ENCODE measurements at regions not wholly inside any gene's neighbourhood (a gene's known extent, or its start where the extent isn't known, plus 50 kb on each side); places are given as distances from the start of the nearest gene placed in this dataset.
"Not testable (repeated sequence)": the region's sequence is repeated elsewhere in the genome, so short reads cannot be mapped to it uniquely, and the experiment has no call there.

DNA sequence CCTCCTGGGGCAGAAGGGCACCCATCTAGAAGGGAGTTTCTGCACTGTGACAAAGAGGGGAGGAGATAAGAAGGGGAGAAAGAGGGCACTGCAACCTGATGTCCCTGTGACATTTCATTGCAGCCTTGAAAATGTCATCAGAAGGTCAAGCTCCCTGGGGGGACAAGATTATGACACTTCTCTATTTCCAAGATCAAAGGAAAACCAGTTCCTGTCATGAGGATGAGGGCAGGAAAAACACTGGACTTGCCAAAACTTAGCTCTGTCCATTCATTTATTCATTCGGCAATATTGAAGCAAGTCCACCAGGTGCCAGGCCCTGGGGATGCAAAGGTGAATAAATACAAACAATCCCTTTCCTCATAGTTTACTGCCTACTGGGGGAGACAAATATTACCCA lies 138.4 kb upstream of the CDKN3 start:
- no peak for DNase-seq

DNA sequence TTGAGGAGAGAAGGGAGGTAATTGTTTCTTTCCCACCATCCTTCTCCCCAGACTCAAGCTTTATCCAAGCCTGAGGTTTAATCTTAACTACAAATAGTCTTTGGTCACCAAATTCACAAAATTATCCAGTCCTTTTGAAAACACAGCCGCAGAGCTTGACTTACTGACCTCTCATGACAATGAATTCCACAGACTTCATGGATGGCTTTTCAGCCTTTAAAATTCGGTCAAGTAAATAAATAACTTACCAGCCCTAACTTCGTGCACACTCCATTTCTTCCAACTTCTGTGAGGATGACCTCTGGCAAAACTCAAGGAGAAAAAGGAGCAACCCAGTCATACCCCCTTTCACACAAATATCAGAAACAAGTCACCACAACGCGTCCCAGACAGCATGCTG lies 137.0 kb upstream of the CDKN3 start:
- DNase-seq, result no peak

DNA sequence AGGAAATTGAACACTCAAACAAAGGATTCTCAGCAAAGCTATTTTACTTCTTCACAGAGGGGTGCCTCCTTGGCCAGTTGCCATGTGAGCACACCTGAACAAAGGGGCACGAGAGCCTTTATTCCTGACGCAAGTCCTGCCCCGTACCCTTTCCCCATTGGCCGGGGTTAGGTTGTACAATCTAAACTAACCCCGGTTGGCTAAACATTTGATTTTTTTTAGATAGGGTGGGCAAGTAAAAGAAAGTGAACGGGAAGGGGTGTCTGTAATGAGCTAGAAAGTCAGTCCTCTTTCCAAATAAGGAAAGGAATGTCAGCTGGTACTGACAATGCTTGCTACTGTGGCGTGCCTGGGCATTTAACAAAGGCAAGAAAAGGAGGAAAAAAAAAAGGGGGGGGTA lies 135.5 kb upstream of the CDKN3 start:
- no peak for DNase-seq

DNA sequence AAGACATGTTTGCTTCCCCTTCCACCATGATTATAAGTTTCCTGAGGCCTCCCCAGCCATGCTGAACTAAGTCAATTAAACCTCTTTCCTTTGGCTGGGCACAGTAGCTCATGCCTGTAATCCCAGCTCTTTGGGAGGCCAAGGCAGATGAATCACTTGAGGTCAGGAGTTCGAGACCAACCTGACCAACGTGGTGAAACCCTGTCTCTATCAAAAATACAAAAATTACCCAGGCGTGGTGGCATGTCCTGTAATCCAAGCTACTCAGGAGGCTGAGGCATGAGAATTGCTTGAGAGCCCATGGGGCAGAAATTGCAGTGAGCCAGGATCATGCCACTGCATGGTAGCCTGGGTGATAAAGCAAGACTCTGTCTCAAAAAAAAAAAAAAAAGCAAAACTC lies 130.2 kb upstream of the CDKN3 start:
- not testable (repeated sequence) for DNase-seq

DNA sequence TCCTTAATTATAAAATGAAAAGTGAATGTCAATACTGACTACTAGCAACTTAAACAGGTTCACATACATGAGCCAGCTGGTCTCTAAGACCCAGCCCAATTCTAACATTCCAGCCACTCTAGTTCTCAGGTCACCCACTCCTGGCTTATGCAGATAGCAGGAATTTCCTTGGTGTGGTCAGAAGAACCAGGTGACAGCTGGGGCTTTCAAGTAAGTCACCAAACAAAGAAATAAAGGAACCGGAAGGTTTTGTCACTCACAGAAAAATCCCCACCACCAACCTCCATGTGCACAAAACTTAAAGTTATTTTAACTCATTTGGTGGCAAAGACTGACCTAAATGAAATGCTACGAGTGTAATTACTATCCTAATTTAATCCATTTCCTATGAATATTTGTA lies 129.6 kb upstream of the CDKN3 start:
- DNase-seq, result no peak

DNA sequence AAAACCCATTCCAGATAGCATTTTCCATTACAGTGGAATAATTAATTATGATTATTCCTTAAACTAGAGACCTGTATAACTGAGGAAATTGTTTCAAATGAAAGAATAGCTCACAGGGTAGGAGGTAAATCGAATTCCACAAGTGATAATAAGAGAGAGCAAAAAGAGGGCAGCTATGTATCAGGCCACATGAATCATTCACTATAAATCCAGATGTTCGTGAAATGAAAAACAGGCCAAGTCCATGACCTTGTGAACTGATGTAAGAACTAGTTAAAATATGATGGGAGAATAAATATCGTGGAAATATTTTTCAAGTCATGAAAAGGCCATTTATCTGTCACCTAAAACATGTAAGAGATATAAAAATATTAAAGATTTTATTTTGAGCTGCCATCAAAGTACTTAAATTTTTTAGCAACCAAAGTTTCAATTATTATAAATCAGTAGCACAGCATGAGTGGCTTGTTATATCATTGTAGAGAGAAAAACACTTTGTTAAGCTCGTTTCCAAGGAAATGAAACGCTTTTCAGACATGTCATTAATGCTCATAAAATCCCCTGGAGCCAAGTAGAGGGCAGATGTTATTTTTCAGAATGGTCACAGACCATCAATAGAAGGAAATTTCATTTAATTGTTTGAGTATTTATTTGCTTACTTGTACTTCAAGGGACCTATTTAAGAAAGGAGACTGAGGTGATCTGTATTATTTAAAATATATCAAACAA lies 120.6 kb upstream of the CDKN3 start:
- DNase-seq, result no peak

DNA sequence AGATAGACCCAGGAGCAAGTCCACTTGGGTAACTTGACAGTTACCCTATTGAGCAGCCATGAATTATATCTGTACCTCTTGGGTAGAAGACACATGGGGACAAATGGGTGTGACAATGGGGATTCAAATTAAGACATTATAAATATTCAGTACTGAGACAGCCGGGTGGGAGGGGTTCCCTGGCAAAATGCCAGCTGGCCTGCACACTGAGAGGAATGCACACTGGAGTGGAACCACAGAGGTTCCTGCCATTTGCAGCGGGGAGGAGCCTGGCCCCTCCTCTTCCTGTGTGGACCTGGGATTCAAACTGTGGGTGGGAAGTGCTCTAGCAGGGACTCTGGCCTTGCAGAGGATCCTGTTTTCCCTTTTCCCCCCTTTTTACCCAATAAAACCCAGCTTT lies 118.7 kb upstream of the CDKN3 start:
- no peak for DNase-seq

DNA sequence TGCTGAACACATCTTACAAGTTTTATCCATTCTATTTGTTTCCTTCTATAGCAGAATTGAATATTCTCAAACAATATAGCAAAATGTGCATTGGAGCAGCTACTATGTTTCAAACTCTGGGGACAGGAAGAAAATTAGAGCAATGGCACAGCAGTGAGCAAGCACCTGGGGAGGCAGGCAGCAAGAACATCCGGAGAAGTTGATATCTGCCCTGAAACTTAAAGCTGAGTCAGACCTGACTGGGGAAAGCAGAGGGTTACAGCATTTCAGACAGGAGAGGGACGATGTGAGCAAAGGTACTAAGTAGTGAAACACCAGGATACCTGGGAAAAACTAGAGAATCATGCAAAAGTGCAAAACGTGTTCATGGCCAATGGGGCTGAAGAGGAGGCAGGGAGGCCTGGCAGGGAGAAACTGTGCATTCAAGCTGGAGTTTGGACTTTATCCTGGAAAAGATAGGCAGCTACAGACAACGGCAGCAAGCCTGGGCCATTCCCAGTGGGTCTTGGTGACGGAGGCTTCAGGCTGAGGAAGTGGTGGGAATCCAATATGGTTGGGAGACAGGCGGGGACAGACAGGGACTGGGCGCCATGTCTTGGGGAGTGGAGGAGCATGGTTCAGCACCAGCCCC lies 118.0 kb upstream of the CDKN3 start:
- no peak for DNase-seq

DNA sequence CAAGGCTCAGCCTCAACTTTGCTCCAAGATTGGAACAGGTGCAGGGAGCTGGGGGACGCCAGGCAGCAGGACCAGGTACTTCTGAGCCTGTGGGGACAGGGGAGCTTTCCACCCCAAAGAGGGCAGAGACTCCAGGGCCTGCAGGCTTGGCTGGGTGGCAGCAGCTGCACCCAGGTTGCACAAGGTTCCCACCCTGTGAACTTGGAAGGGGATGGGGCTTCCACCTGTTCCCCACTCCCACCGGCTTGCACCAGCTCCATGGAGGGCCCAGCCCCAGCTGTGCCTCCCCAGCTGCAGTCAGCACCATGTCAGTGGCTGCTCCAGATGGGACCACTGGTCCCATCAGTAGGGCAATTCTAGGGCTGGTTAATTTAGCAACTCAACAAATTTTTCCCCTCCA lies 114.0 kb upstream of the CDKN3 start:
- no peak for DNase-seq

DNA sequence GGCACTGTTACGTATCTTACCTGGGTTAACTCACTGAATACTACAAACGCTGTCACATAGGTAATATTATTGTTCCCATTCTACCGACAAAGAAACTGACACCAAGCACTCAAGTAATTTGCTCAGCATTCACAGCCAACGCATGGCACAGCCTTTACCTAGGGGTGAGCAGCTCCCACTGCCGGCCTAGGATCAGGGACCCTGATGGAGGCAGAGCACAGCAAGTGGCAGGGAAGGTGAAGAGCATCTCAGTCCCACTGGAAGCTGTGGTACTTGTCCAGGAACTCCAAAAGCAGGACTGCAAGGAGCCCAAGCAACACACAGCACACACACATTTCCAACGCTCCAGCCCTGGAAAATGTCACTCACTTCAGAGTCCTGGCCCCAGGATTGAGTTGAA lies 111.8 kb upstream of the CDKN3 start:
- DNase-seq, result no peak

DNA sequence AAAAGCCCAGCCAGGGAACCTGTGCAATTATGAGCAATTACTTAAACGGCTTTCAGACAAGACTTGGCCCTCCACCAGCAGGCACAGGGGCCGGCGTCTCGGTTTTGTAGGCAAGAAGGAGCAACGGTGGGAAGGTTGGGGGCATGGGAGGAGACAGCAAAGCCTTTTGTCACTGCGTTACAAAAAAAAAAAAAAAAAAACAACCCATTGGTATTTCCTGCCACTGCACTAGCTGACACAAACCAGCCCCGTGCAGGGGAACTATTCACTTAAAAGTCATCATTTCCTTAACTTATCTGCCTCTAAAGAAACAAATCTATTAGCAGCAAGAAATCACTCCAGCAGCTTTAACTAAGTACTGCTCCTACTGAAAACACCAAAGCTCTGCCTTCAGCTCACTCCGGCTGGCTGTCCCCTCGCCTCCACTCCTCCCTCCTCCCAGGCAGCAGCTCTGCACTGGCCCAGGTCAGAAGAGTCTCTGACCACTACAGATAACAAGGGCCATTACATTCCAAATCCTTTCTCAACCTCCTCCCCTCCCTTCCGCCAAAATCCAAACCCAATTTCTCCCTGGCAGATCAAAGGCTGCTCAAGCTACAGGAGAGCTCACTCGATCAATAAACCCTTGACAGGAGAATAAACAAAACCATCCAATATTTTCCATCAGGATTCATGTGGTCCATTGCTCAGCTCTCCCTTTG lies 105.2 kb upstream of the CDKN3 start:
- DNase-seq, result no peak

DNA sequence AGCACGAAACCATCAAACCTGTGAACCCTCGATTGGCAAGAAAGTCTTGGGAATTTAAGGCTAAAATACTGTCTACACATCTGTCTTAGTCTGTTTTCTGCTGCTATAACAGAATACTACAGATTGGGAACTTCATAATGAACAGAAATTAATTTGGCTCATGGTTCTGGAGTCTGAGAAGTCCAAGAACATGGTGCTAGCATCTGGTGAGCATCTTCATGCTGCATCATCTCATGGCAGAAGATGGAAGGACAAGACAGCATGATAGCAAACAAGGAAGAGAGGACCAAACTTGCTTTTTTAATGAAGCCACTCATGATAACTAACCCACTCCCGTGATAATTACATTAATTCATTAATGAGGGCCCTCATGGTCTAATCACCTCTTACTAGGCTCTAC lies 102.0 kb upstream of the CDKN3 start:
- DNase-seq, result no peak

DNA sequence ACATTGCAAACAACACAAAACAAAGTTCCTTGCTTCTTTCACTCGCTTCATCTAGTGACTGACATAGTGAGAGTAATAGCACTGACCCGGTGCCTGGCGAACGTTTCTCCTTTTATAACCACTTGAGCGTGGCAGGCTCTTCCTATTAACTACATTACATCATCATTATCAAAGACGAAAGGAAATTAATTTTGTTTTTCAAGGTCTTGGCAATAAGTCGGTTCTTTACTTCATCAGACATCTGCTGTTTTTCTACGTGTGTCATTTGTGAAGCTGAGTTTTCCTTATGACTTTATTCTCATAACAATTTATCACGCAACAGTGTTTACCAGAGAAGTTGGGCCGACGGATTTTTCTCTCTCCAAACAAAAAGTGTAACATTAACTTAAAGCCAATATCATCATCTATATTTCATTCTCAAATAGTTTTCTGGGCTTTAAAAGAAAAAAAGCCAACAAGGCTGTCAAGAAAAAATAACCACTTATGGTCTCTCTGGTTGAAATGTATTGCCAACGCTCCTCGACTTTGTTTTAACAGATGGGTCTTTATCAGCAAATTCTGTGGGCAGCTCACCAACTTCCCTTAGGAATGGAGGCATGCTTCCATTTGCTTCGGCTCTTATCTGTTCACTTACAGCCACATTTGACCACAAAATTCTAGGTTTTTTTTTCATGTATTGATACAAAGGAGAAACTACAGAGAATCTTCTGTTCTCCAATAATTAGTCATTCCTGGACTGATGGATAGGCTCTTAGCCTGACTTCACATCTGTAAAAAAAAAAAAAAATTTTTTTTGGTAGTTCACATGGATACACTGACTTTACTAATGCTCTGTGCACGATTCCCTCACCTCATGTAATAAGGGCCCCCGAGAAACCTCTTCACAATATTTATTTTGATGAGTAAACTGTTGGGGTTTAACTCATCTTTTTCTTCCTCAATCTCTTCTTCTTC lies 97.1 kb upstream of the CDKN3 start:
- no peak for DNase-seq

DNA sequence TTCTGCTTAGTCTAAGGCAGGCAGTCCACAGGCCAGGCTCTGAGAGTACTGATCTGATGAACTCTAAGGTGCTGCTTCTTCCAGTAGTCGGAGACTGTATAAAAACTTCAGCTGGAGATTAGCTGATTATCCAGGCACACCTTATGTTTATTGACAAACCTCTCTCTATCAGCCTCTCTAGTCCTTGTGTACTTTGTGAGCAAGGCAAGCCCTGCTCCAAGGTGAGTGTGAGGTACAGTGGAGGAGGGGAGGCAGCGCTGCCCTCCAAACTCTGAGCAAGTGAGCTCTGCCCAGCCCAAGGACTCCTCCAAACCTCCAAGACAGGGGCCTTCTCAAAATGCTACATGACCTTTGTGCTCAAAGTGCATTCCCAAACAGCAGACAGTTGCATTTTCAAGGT lies 95.9 kb upstream of the CDKN3 start:
- DNase-seq, result no peak

DNA sequence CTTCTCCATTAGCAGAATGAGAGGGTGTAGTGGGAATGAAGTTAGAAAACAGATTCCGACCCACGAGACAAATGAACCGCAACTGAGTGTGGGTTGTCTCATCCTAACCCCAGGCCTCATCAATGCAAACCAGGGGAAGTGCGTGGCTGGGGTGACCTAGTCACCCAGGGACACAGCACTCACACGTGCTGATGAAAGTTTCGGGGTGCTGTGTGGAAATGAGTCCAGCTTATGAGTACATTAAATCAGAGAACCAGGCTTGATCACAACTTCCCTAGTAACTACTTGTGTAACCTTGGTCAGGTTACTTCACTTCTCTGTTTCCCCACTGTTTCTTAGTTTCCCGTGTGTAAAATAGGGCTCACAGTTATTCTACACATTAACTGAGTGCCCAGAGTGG lies 95.4 kb upstream of the CDKN3 start:
- DNase-seq, result no peak

DNA sequence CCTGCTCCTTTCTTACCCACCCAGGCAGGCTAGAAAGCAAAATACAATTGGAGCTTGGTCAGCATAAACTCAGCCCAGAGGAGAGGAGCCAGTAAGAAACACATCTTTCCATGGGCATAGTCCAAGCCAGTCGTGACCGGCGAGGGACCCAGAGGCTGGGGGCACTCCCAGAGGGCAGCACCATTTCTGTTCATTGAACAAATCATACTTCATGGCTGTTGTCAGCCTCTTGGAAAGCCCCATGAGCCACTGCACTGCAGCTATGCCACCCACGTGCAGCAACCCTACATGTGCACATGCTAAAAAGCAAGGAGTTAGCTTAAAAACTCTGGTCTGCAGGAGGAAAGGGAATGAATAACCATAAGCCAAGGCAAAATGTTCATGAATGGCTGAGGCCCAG lies 90.0 kb upstream of the CDKN3 start:
- DNase-seq, result no peak

DNA sequence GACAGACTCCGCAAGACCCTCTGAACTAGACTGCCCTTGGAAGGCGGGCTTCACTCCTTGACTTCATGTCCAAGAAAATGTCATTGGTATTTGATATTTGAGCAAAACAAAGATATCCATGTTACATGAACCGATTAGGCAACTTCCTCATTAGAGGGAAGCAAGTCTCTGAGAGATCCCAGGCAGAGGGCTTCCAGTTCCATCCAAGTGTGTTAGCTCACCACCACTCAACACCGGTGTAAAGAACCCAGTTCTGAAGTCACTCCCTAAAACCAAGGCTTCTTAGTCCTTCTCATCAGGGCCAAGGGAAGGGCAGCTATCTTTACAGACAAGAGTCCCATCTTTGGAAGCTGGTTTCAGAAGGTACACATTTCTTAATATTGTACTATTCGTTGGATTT lies 87.2 kb upstream of the CDKN3 start:
- DNase-seq, result no peak

DNA sequence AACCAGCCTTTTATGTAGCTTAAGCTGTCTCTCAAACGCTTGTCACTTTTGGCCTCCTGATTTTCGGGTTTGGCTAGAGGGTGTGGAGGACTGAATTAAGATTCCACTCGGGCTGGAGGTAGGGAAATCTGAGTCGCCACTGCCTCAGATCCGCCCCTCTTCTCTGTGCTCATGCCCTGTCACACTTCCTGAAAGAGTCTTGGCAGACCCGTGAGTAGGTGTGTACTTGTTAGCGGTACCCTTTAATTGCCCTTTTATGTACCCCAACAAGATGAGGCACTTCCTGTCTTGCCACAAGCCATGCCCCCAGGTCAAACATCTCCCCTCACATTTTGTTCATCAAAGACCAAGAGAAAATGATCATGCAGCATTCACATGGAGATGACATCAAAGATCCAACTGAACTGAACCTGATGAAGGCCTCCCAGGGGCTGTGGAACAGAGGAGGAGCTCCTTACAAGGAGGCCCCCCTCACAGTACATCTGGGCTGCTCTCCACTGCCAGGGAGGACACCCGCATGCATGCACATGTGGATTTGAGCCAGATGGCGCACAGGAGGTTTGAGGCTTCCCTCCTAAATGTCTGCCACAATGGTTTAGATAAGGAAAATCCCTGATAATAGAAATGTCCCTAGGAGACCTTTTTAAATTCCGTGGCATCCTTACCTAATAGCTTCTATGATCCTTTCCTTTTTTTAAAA lies 86.5 kb upstream of the CDKN3 start:
- DNase-seq, result no peak

DNA sequence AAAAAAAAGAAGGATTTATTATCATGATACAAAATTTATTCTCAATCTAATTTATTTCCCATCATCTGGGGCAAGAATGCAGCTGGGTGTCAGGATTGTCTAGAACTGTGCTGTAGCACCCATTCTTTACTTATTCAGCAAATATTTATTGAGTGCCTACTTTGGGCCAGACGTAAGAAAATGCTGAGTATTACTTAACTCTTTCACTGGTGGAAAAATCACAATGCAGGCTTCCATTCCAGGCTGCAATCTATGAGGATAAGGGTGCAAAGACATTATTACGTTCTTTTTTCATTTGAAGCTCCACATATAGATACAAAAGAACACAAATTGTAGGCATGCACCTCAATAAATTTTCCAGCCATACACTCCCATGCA lies 86.0 kb upstream of the CDKN3 start:
- no peak for DNase-seq

DNA sequence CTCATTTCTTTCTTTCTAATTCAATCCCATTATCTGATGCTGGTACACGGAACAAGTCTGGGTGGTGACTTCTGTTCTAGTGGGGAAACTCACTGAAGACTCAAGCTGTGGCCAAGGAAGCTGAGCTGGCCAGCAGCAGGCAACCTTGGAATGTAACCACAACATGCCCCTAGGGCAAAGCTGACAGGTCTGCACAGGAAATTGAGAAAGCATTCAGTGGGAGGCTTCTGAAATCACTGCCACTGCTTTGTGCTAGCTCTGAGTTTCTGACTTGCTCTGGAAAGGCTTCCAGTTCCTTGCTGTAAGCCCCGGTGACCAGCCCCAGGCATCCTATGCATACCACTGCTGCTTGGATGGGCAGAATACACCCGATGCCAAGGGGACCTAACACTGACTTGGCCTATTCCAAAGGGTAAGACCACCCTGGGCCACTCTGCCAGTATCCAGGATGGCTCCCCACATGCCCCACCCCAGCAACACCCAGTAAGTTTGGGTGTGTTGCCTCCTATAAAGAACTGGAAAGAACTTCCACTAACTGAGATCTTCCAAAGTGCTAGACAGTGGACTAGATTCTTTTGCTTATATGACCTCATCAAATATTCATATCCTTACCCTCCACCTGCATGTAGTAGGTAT lies 84.5 kb upstream of the CDKN3 start:
- no peak for DNase-seq

DNA sequence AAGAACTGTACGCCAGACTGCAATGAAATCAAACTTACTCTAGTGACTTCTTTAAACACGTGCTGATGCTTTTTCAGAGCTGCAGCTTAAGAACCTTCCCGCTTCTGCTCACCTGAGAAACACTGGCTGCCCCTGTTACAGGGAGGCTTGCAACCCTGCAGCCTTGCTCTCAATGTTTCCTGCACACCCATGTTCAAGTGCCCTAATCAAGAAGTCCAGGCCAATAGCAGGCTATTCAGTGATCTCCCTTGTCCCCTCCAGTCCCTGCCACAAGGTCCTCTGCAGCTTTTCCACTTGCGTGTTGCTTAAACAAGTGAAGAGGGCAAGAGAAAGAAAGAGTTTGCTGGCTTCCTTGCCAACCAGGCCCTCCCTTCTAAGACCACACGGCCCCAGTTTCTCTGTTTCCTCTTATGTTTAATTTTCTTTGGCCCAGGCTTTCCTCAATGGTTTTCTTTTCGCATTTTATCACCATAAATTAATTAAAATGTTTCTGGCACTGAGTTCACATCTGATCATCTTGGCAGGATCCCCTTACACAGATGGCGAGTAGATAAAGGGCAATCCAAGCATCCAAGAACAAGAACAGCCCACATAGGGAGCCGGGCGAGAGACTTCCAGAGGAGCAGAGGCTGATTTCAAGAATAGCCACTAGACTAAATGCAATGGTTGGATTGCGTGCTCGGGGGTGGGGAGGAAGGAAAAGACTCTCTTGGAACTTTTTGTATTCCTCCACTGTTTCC lies 82.3 kb upstream of the CDKN3 start:
- no peak for DNase-seq
